ENCODE measurements at regions not wholly inside any gene's neighbourhood (a gene's known extent, or its start where the extent isn't known, plus 50 kb on each side); places are given as distances from the start of the nearest gene placed in this dataset.

DNA sequence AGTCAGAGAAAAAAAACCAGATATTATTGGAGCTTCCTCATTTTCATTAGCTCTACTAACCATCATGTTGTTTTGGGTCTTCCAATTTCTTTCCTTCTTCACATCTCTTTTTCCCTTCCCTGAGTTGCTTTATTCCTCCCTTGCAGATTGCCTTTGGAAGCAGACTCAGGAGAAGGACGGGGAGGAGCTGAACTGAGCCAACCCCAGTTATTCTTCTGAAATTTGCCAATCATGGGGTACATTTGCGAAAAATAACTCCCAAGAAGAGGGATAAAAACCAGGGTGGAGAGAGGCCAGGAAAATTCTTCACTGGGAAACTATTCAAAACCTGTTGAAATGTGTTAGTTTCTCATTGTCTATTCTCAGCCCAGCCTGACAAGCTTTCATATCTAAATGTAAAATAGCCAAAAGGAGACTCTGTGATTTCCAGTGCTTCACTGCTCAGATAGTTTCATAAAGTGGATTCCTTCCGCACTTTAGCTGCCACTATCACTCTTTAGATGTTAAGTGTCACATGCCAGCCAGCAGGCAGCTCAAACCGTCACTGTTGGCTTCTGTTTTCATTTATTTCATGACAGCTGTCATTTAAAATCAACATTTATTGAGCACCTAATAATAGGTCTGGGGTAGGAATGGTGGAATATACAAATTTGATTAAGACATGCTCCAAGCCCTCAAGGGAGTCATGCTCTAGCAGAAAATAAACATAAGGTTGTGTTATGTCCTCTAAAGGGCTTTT is 204.5 kb downstream of the SREK1 start:
- Mint-ChIP-seq H3K36me3 (no peaks in the 10 kb centered on the region), H3K27ac (no peak overlapping the region), H3K4me3 (no peak overlapping the region), H3K27me3 (peaks cover 22% of the 10 kb centered on the region), H3K9me3 (no peaks in the 10 kb centered on the region), H3K4me1 (ENCODE audit: unreplicated experiment) (no peaks in the 10 kb centered on the region)
- TF ChIP-seq, protein P1, sequence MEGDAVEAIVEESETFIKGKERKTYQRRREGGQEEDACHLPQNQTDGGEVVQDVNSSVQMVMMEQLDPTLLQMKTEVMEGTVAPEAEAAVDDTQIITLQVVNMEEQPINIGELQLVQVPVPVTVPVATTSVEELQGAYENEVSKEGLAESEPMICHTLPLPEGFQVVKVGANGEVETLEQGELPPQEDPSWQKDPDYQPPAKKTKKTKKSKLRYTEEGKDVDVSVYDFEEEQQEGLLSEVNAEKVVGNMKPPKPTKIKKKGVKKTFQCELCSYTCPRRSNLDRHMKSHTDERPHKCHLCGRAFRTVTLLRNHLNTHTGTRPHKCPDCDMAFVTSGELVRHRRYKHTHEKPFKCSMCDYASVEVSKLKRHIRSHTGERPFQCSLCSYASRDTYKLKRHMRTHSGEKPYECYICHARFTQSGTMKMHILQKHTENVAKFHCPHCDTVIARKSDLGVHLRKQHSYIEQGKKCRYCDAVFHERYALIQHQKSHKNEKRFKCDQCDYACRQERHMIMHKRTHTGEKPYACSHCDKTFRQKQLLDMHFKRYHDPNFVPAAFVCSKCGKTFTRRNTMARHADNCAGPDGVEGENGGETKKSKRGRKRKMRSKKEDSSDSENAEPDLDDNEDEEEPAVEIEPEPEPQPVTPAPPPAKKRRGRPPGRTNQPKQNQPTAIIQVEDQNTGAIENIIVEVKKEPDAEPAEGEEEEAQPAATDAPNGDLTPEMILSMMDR (conservative IDR thresholded peaks at IDR 0.05), result no peak
- no peak for DNase-seq (ENCODE audit: extremely low spot score, unreplicated experiment)

DNA sequence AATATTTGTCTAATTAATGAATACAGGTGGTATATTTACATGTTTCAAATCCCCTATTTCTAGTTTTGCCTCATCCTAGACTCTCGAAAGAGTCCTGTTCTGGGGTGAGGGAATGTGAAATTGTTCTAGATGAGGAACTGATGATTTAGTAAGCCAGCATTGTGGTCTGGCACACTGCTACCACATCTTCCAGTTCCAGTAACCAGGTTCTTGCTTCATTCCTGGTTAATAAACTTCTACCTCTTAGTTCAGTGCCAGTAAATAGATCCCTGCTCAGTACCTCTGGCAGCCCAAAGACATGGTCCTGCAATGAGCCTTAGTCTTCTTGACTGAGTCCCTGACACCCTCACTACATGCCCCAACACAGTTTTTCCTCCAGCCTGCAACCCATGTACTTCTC is 207.7 kb downstream of the SREK1 start:
- no peaks in the 10 kb centered on the region for H3K4me1 Mint-ChIP-seq (ENCODE audit: unreplicated experiment)
- H3K4me3 Mint-ChIP-seq, result no peak overlapping the region
- TF ChIP-seq, protein P1 (conservative IDR thresholded peaks at IDR 0.05), result no peak
- DNase-seq (ENCODE audit: extremely low spot score, unreplicated experiment), result no peak
- H3K27me3 Mint-ChIP-seq, result peaks cover 31% of the 10 kb centered on the region
- H3K36me3 Mint-ChIP-seq, result no peaks in the 10 kb centered on the region
- H3K27ac Mint-ChIP-seq, result no peak overlapping the region
- no peaks in the 10 kb centered on the region for H3K9me3 Mint-ChIP-seq

DNA sequence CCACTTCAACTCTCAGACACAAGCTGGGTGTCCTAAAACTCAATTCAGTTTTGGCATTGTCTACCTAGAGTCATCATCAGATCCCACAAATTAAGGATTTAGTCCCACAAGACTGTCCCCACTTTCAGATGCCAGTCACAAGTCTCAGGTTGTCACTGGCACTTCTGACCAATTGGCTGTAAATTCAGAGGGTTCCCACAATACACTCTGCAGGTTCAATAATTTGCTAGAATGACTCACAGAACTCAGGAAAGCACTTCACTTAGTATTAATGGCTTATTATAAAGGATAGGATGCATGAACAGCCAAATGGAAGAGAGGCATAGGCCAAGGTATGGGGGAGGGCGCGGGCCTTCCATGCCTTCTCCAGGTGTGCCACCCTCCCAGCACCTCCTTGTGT is 209.1 kb downstream of the SREK1 start:
- no peaks in the 10 kb centered on the region for H3K36me3 Mint-ChIP-seq
- no peaks in the 10 kb centered on the region for H3K4me1 Mint-ChIP-seq (ENCODE audit: unreplicated experiment)
- H3K27ac Mint-ChIP-seq, result no peak overlapping the region
- TF ChIP-seq, protein P1 (conservative IDR thresholded peaks at IDR 0.05), result no peak
- peaks cover 28% of the 10 kb centered on the region for H3K27me3 Mint-ChIP-seq
- H3K4me3 Mint-ChIP-seq, result no peak overlapping the region
- no peaks in the 10 kb centered on the region for H3K9me3 Mint-ChIP-seq
- no peak for DNase-seq (ENCODE audit: extremely low spot score, unreplicated experiment)

DNA sequence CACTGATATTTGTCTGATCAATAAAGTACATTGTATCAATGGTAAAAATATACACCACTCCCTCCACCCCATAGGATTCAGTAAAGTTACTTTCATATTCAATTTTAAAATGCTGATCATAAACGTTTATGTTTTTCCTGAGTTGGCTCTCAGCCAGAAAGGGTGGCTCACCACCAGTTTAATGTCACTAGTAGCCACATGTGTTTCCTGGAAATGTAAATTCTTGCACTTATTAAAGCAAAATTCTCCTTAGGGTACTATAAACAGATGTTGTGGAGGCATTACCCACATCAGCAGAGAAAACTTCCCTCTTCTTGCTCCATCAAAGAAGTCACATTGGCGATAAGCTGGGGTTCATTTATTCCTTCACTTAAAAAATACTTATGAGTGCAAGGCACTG is 210.3 kb downstream of the SREK1 start:
- Mint-ChIP-seq H3K36me3 (no peaks in the 10 kb centered on the region), H3K4me3 (no peak overlapping the region), H3K4me1 (ENCODE audit: unreplicated experiment) (no peaks in the 10 kb centered on the region), H3K27ac (no peak overlapping the region), H3K27me3 (peaks cover 24% of the 10 kb centered on the region), H3K9me3 (no peaks in the 10 kb centered on the region)
- no peak for DNase-seq (ENCODE audit: extremely low spot score, unreplicated experiment)
- TF ChIP-seq, protein P1 (conservative IDR thresholded peaks at IDR 0.05), result no peak

DNA sequence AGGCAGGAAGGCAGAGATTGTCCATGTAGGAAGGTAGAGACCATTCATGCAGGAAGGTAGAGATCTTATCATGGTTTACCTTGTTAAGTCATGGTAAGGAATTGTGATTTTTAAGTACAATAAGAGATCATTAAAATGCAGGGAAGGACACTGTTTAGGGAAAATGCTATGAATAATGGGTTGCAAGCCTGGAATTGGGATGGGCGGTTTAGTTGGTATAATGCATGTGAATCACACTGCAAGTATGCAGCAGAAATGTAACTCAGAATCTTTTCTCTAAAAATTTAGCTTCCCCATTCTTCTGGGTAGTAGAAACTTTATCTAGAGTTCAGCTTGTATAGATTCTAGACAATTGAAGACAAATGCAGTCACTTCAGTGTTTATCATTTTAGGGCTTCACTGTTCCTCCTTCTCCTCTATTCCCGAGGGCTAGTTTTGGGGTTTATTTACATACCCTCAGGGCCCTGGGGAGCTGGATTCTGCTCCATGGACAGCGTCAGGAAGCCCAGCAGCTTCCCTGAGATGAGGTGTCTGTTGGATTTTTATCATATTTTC is 212.0 kb downstream of the SREK1 start:
- H3K36me3 Mint-ChIP-seq, result no peaks in the 10 kb centered on the region
- H3K27me3 Mint-ChIP-seq, result peaks cover 24% of the 10 kb centered on the region
- H3K27ac Mint-ChIP-seq, result no peak overlapping the region
- TF ChIP-seq, protein P1 (conservative IDR thresholded peaks at IDR 0.05), result no peak
- no peak overlapping the region for H3K4me3 Mint-ChIP-seq
- DNase-seq (ENCODE audit: extremely low spot score, unreplicated experiment), result no peak
- H3K9me3 Mint-ChIP-seq, result no peaks in the 10 kb centered on the region
- no peaks in the 10 kb centered on the region for H3K4me1 Mint-ChIP-seq (ENCODE audit: unreplicated experiment)
